Keratinocyte (primary cell): ENCODE measurements at regions not wholly inside any gene's neighbourhood (a gene's known extent, or its start where the extent isn't known, plus 50 kb on each side); places are given as distances from the start of the nearest gene placed in this dataset.

Experiments used
- DNase-seq: peaks from one replicate; pipeline ENCODE4 v3.0.0-alpha.2; 2011; ENCODE audit warnings: low read depth, missing footprints, low spot score
- FAIRE-seq: peaks from 2 replicates; lab custom pipeline; 2011; peaks lifted over from hg19 to GRCh38; lab: Jason Lieb, UNC
- H2AFZ ChIP-seq: 2 replicates; pipeline ENCODE4 v1.6.0; 2012; ENCODE audit warnings: low read length, control low read depth, inconsistent platforms; ENCODE audit not compliant: control insufficient read depth
- H3K27ac ChIP-seq: 2 replicates; pipeline ENCODE4 v1.5.1; 2011; ENCODE audit warnings: low read length; ENCODE audit not compliant: control insufficient read depth, insufficient read depth
- H3K27me3 ChIP-seq: 3 replicates; pipeline ENCODE4 v1.6.0; 2011; ENCODE audit warnings: low read length; ENCODE audit not compliant: control insufficient read depth, insufficient read depth; ENCODE audit errors: extremely low read depth
- H3K36me3 ChIP-seq, 2 experiments: 2 replicates in 1 of 2; 3 replicates in 1 of 2; pipeline ENCODE4 v1.5.1; 2011; ENCODE audit warnings: low read length in 2 of 2, mild to moderate bottlenecking in 1 of 2; ENCODE audit not compliant: control insufficient read depth in 2 of 2, insufficient read depth in 2 of 2; ENCODE audit errors: extremely low read depth in 1 of 2
- H3K4me1 ChIP-seq: 3 replicates; pipeline ENCODE4 v1.5.1; 2011; ENCODE audit warnings: low read length; ENCODE audit not compliant: control insufficient read depth, insufficient read depth; ENCODE audit errors: extremely low read depth
- H3K4me2 ChIP-seq: 3 replicates; pipeline ENCODE4 v1.6.0; 2011; ENCODE audit warnings: low read depth, low read length; ENCODE audit not compliant: control insufficient read depth, insufficient read depth; ENCODE audit errors: extremely low read depth
- H3K4me3 ChIP-seq, 3 experiments: fragments of 200-600 bp in 1 of 3; sonication (generic) in 1 of 3; 2 replicates in 2 of 3; 3 replicates in 1 of 3; pipeline ENCODE4 v1.5.1; 2011 to 2016; ENCODE audit warnings: low read length in 3 of 3, mild to moderate bottlenecking in 3 of 3, control low read depth in 2 of 3, inconsistent platforms in 1 of 3, low read depth in 1 of 3, mixed read lengths in 1 of 3, mixed run types in 1 of 3, moderate library complexity in 1 of 3; ENCODE audit not compliant: control insufficient read depth in 2 of 3, insufficient read depth in 2 of 3; ENCODE audit errors: extremely low read depth in 1 of 3
- H3K79me2 ChIP-seq: 2 replicates; pipeline ENCODE4 v1.6.0; 2012; ENCODE audit warnings: low read length; ENCODE audit not compliant: control insufficient read depth, insufficient read depth
- H3K9ac ChIP-seq: 3 replicates; pipeline ENCODE4 v1.6.0; 2011; ENCODE audit warnings: low read length; ENCODE audit not compliant: control insufficient read depth, insufficient read depth; ENCODE audit errors: extremely low read depth
- H3K9me1 ChIP-seq: 3 replicates; pipeline ENCODE4 v1.6.0; 2011; ENCODE audit warnings: low read length; ENCODE audit not compliant: control insufficient read depth, insufficient read depth; ENCODE audit errors: extremely low read depth
- H3K9me3 ChIP-seq: 2 replicates; pipeline ENCODE4 v1.5.1; 2012; ENCODE audit warnings: low read depth, low read length; ENCODE audit not compliant: control insufficient read depth
- H4K20me1 ChIP-seq: 3 replicates; pipeline ENCODE4 v1.6.0; 2011; ENCODE audit warnings: low read length; ENCODE audit not compliant: control insufficient read depth, insufficient read depth; ENCODE audit errors: extremely low read depth
- CTCF ChIP-seq, 3 experiments: IDR thresholded peaks in 1 of 3; conservative IDR thresholded peaks in 1 of 3; optimal IDR thresholded peaks in 1 of 3; 2 replicates in 2 of 3; 3 replicates in 1 of 3; pipeline versions ENCODE3 to v1.5.1; 2011; ENCODE audit warnings: low read length in 3 of 3, mild to moderate bottlenecking in 3 of 3, moderate library complexity in 2 of 3, control low read depth in 1 of 3, inconsistent platforms in 1 of 3; ENCODE audit not compliant: insufficient read depth in 2 of 3; ENCODE audit errors: extremely low read depth in 1 of 3
- EZH2 ChIP-seq: IDR thresholded peaks from one replicate; pipeline ENCODE4 v1.6.1; 2012; ENCODE audit warnings: inconsistent platforms, mild to moderate bottlenecking, low read length, moderate library complexity
- dilution Hi-C: fragments of 300-500 bp; cut with MboI; formaldehyde crosslinking; loops from one replicate; pipeline ENCODE4 v1.7.0; 2020; ENCODE audit warnings: low sequenced_read_pairs; ENCODE audit not compliant: extremely low pct_ligation_motif_present

DNA sequence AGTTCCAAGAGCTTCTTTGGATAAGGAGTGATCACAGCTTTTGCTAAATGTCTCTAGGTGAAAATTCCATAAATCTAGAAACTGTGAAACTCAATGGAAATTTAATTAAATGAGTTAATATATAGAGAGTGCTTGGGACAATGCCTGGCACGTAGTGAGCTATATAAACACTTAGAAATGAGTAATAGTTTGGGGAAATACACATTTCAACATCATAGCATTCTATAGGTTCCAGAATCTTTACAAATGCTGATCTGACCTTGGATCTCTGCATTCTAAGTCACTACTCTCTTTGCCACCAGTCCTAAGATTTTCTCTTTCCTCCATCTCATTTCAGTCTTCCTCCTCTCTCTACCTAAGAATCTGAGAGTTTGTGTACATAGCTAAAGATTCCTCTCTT lies 175.6 kb downstream of the SOX9 start:
- TF ChIP-seq CTCF (optimal IDR thresholded peaks at IDR 0.05 in 1 of 3, IDR thresholded peaks at IDR 0.05 in 1 of 3, conservative IDR thresholded peaks at IDR 0.05 in 1 of 3; ENCODE audit: extremely low read depth in 1 of 3, insufficient read depth in 2 of 3, low read length in 3 of 3) (no peak), EZH2 (no peak)
- H3K4me1 ChIP-seq = peaks cover 23% of the 10 kb centered on the region
- dilution Hi-C loops = no loop called here
- H4K20me1 ChIP-seq = no peaks in the 10 kb centered on the region
- peaks cover 20% of the 10 kb centered on the region for H3K27me3 ChIP-seq
- H3K9me1 ChIP-seq = no peaks in the 10 kb centered on the region
- H3K9ac ChIP-seq = no peak overlapping the region
- no peak overlapping the region for H3K27ac ChIP-seq
- DNase-seq (no peak), FAIRE-seq (no peak)
- no peaks in the 10 kb centered on the region for H3K9me3 ChIP-seq
- H2AFZ ChIP-seq = no peak overlapping the region
- H3K79me2 ChIP-seq = no peaks in the 10 kb centered on the region
- H3K4me2 ChIP-seq = peak overlapping the region; percentile 52
- no peak overlapping the region for H3K4me3 ChIP-seq
- no peaks in the 10 kb centered on the region for H3K36me3 ChIP-seq

- peak; percentile 78 for FAIRE-seq
- no peaks in the 10 kb centered on the region for H3K36me3 ChIP-seq
- DNase-seq = no peak
- peak overlapping the region; percentile 42 for H3K4me2 ChIP-seq
- no peak overlapping the region for H3K27ac ChIP-seq
- dilution Hi-C loops = no loop called here
- H3K9me1 ChIP-seq = no peaks in the 10 kb centered on the region
- no peaks in the 10 kb centered on the region for H3K79me2 ChIP-seq
- no peaks in the 10 kb centered on the region for H4K20me1 ChIP-seq
- TF ChIP-seq CTCF (optimal IDR thresholded peaks at IDR 0.05 in 1 of 3, IDR thresholded peaks at IDR 0.05 in 1 of 3, conservative IDR thresholded peaks at IDR 0.05 in 1 of 3; ENCODE audit: extremely low read depth in 1 of 3, insufficient read depth in 2 of 3, low read length in 3 of 3) (no peak), EZH2 (no peak)
- peaks cover 22% of the 10 kb centered on the region for H3K27me3 ChIP-seq
- H3K4me3 ChIP-seq = no peak overlapping the region
- no peaks in the 10 kb centered on the region for H3K9me3 ChIP-seq
- peaks cover 23% of the 10 kb centered on the region for H3K4me1 ChIP-seq
- H3K9ac ChIP-seq = no peak overlapping the region
- H2AFZ ChIP-seq = no peak overlapping the region
Measured at GRCh38 chr17:72297326-72298115, 176.7 kb downstream of the SOX9 start.
